ENCODE measurements at regions not wholly inside any gene's neighbourhood (a gene's known extent, or its start where the extent isn't known, plus 50 kb on each side); places are given as distances from the start of the nearest gene placed in this dataset.

GRCh38 chr3:66107855-66108254 lies 69.1 kb upstream of the MAGI1 start:
- TF ChIP-seq ISL1 (CRISPR knock-in tag; IDR thresholded peaks at IDR 0.05) (0 out of 2 replicates have a peak, but pooled peaks have one; percentile 22), OSR1 (CRISPR knock-in tag; IDR thresholded peaks at IDR 0.05) (no peak), TCF4 (CRISPR knock-in tag; IDR thresholded peaks at IDR 0.05; ENCODE audit: borderline replicate concordance) (peak; percentile 64; the same call in 1 of the 2 replicates), CREB5 (CRISPR knock-in tag; IDR thresholded peaks at IDR 0.05; ENCODE audit: low read depth) (no peak), ZNF8 (CRISPR knock-in tag; IDR thresholded peaks at IDR 0.05) (peak; percentile 71; the same call in 1 of the 2 replicates)
- ATAC-seq = peak; percentile 92

GRCh38 chr3:66106788-66107187 lies 68.1 kb upstream of the MAGI1 start:
- TF ChIP-seq BACH2 (CRISPR knock-in tag; IDR thresholded peaks at IDR 0.05; ENCODE audit: borderline replicate concordance) = no peak
- TF ChIP-seq ZNF70 (CRISPR knock-in tag; IDR thresholded peaks at IDR 0.05) = no peak
- TF ChIP-seq CSRNP3 (CRISPR knock-in tag; IDR thresholded peaks at IDR 0.05) = no peak
- TF ChIP-seq TOX (CRISPR knock-in tag; IDR thresholded peaks at IDR 0.05; ENCODE audit: borderline replicate concordance) = no peak
- no peak for TF ChIP-seq ZFP3 (CRISPR knock-in tag; IDR thresholded peaks at IDR 0.05)
- TF ChIP-seq RARB (CRISPR knock-in tag; IDR thresholded peaks at IDR 0.05) = no peak
- no peak for TF ChIP-seq ZNF8 (CRISPR knock-in tag; IDR thresholded peaks at IDR 0.05)
- no peak for TF ChIP-seq ZNF565 (CRISPR knock-in tag; conservative IDR thresholded peaks at IDR 0.05; ENCODE audit: low read depth)
- no peak for TF ChIP-seq SNAI2 (CRISPR knock-in tag; IDR thresholded peaks at IDR 0.05)
- TF ChIP-seq ZC3H10 (CRISPR knock-in tag; IDR thresholded peaks at IDR 0.05) = no peak
- no peak for ATAC-seq

GRCh38 chr3:66104535-66104934 lies 65.8 kb upstream of the MAGI1 start:
- TF ChIP-seq ZNF565 (CRISPR knock-in tag; conservative IDR thresholded peaks at IDR 0.05; ENCODE audit: low read depth) (no peak), SNAI2 (CRISPR knock-in tag; IDR thresholded peaks at IDR 0.05) (no peak), ISL1 (CRISPR knock-in tag; IDR thresholded peaks at IDR 0.05) (no peak), ESRRG (CRISPR knock-in tag; IDR thresholded peaks at IDR 0.05) (no peak), CSDC2 (CRISPR knock-in tag; IDR thresholded peaks at IDR 0.05) (no peak), BACH2 (CRISPR knock-in tag; IDR thresholded peaks at IDR 0.05; ENCODE audit: borderline replicate concordance) (no peak), CSRNP3 (CRISPR knock-in tag; IDR thresholded peaks at IDR 0.05) (no peak), ZNF8 (CRISPR knock-in tag; IDR thresholded peaks at IDR 0.05) (no peak), TOX (CRISPR knock-in tag; IDR thresholded peaks at IDR 0.05; ENCODE audit: borderline replicate concordance) (no peak), RARB (CRISPR knock-in tag; IDR thresholded peaks at IDR 0.05) (no peak), TCF4 (CRISPR knock-in tag; IDR thresholded peaks at IDR 0.05; ENCODE audit: borderline replicate concordance) (no peak), OSR1 (CRISPR knock-in tag; IDR thresholded peaks at IDR 0.05) (no peak), ZNF70 (CRISPR knock-in tag; IDR thresholded peaks at IDR 0.05) (no peak), ZFP3 (CRISPR knock-in tag; IDR thresholded peaks at IDR 0.05) (no peak), ZFP30 (CRISPR knock-in tag; IDR thresholded peaks at IDR 0.05) (no peak)
- no peak for ATAC-seq

GRCh38 chr3:66103729-66104128 lies 65.0 kb upstream of the MAGI1 start:
- ATAC-seq = no peak
- TF ChIP-seq ESRRG (CRISPR knock-in tag; IDR thresholded peaks at IDR 0.05) (no peak), ZNF565 (CRISPR knock-in tag; conservative IDR thresholded peaks at IDR 0.05; ENCODE audit: low read depth) (no peak), TOX (CRISPR knock-in tag; IDR thresholded peaks at IDR 0.05; ENCODE audit: borderline replicate concordance) (no peak), BACH2 (CRISPR knock-in tag; IDR thresholded peaks at IDR 0.05; ENCODE audit: borderline replicate concordance) (no peak), TCF4 (CRISPR knock-in tag; IDR thresholded peaks at IDR 0.05; ENCODE audit: borderline replicate concordance) (no peak), POU6F1 (CRISPR knock-in tag; IDR thresholded peaks at IDR 0.05; ENCODE audit: borderline replicate concordance, low read depth) (no peak), ISL1 (CRISPR knock-in tag; IDR thresholded peaks at IDR 0.05) (no peak), CREB5 (CRISPR knock-in tag; IDR thresholded peaks at IDR 0.05; ENCODE audit: low read depth) (no peak), GLIS3 (CRISPR knock-in tag; IDR thresholded peaks at IDR 0.05) (no peak), PATZ1 (CRISPR knock-in tag; IDR thresholded peaks at IDR 0.05; ENCODE audit: borderline replicate concordance) (no peak), ZNF8 (CRISPR knock-in tag; IDR thresholded peaks at IDR 0.05) (no peak), ZNF70 (CRISPR knock-in tag; IDR thresholded peaks at IDR 0.05) (no peak)
